M059J (cell line): ENCODE measurements at regions not wholly inside any gene's neighbourhood (a gene's known extent, or its start where the extent isn't known, plus 50 kb on each side); places are given as distances from the start of the nearest gene placed in this dataset.

Experiments used
- DNase-seq: peaks from one replicate; pipeline ENCODE4 v3.0.0-alpha.2; 2012; ENCODE audit warnings: low read depth

- no peak for DNase-seq
Measured at GRCh38 chr6:110033101-110033500, 55.0 kb downstream of the GPR6 start.

DNA sequence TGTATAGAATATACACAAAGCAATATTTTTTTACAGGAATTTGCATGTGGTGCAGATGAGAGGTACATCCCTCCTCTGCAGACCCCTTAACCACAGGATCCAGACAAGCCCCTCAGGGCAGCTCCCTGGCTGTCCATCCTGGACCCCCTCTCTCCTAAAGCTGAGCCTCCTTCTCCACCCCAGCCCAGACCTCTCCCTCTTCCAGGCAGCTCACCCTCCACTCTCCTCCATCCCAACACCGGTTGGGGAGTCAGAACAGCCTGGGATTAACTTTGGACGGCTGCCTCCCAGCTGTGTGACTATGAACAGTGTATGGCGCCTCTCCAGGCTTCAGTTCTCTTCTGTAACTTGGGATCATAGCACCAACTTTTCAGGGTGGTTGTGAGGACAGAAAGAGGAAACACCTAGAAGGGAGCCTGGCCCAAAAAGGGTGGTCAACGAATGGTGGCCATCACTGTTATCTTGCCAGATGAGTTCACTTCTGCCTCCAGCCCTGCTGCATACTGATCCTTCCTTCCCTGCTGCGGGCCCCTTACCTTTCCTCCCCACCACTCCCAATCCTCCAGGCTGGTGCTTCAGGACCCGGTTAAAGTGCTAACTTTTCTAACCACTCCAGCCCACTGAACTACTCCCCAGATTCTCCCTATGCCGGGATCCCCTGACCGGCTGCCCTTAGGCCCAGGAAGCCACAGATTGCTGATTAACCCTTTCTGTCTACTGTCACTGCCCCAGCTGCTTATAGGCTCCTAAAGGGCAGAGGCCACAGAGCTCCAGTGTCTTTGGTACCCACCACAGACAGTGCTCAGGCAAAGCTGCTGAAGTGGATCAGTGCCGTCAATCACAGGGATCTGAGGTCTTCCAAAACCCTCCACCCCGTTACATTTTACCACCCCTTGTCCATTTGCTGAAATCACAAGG, 55.9 kb downstream of the GPR6 start:
- no peak for DNase-seq

- DNase-seq, result no peak
Measured at GRCh38 chr6:110034667-110035036, 56.5 kb downstream of the GPR6 start.

DNA sequence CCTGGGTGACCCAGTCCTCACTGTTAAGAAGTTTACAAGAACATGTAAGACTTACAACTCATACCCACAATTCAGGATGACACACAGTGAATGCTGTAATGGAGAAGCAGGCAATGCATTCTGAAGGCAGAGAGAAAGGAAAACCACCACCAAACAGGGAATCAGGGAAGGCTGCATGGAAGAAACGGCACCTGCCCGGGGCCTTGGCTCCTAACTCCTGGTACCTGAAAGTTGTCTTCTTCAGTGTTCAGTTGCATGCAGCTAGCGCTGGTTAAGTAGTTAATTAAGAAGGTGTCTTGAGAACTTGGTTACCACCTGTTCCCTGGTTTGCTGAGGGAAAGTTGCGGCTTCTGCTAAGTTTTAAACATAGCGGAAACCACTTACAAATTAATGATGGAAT, 57.2 kb downstream of the GPR6 start:
- DNase-seq, result no peak

DNA sequence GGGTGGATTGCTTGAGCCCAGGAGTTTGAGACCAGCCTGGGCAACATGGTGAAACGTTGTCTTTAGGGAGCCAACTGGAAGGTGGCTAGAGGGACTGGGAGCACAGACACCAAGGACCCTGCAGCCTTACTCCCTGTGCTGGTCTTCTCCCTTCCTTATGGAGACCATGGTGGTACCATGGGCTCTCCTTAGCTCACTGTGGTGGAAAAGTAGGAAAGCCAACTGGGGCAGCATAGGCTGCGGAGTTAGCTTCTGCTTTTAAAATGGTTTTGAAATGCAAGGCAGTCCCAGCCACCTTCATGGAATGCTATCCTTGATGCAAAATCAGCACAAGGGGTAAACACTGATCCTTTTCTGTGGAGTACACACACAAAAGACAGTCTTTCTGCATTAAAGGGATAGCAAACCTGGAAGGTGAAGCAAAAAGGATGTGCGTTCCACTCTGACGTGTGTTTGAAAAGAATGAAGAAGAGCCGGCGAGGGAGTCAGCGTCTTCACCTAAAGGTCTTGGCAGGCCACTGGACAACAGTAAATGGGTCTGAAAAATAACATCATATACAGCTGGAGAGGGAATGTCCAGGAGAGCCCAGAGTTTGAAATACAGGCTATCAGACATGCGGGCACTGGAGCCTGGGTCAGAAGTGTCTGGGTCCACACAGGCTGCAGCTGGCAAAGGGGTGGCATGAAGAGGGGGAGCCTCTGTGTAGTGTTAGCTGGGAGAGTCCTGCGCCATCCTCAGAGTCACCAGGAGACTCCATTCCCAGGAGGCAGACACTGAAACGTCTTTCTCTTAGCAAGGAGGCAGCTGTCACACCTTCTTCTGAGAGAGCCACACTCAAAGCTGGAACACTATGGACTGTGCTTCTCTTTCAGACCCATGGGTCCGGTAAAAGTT, 58.5 kb downstream of the GPR6 start:
- DNase-seq, result no peak

DNA sequence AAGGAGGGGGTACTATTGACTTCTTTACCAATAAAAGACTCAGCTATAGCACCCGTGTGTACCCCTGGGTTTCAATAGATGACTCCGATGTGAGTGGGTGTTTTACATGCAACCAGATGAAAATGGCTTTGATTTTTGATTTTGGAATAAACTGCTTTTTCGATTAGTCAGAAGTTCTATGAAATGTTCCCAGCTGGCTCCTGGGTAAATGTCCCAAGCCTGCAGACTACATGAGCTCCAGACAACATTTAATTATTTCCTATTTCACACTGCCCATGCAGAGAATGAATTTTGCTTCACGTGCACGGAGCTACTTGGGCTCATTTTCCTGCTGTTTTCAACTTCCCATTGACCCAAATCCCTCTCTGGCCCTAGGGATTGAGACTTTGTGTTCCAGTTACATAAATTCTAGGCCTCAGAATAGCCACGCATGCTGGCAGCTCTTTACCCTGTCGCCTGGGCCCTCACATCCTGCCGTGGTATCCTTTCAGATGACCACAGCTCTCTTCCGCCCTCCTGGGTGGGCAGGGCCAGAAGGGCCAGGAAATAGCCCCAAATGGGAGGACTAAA, 59.7 kb downstream of the GPR6 start:
- DNase-seq, result no peak

GRCh38 chr6:110039364-110039980, 61.4 kb downstream of the GPR6 start:
- peak; percentile 84 for DNase-seq

GRCh38 chr6:110039981-110040383, 61.9 kb downstream of the GPR6 start:
- DNase-seq, result peak; percentile 37

DNA sequence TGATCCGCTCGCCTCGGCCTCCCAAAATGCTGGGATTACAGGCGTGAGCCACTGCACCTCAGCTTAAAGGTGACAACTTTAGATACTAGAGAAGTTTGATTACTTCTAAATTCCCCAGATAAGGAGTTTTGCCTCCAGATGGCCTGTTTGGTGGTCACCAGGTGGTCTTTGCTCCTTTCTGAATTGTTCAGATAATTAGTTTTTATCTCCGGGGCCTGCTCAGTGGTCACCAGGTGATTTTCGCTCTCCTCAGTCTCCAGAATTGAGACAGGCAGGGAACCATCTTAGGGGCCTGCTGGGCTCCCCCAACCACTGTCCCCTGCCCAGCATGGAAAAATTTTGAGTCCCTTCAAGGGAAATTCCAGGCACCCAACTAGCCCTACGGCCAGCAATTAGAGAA, 62.6 kb downstream of the GPR6 start:
- no peak for DNase-seq

GRCh38 chr6:110041126-110041525, 63.0 kb downstream of the GPR6 start:
- no peak for DNase-seq

DNA sequence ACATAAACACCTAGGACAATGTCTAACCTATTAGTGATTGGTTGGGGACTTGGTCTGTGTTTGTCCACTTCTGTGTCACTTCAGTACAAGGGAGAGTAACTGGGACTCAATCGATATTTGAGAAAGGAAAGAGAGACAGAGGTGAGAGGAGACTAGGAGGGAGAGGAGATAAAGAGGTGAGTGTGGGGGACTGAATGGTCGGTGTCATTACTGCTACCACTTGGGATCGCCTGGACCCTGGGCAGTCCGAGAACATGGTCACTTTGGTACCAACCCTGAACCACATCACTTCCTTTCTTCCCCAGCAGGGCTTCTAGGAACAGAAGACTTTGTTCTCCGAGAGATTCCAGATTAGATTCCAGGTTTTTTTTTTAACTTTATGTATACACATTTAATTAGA, 63.7 kb downstream of the GPR6 start:
- DNase-seq, result no peak

- DNase-seq, result peak; percentile 21
Measured at GRCh38 chr6:110042670-110043296, 64.7 kb downstream of the GPR6 start.

DNA sequence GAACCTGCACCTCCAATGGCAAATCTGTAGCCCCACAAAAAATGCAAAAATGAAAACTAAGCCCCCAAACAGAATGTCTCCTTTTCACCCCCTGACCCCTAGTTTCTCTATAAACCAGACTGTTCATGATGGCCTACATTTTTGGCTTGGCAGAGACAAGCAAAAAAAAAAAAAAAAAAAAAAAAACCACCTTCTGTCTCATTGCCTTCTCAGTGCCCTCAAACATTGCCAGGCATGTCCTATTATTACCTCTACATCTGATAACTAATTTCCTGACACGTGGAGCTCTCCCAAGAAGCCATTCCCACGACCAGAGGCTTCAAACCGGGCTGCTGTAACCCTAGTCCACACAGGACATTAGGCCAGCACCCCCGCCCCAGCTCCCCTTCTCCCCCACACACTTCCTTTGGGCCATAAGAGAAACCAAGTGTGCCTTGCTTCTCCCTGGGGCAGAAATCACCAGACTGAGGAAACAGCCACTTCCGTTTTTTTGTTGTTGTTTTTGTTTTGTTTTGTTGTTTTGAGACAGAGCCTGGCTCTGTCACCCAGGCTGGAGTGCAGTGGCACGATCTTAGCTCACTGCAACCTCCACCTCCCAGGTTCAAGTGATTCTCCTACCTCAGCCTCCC, 65.4 kb downstream of the GPR6 start:
- no peak for DNase-seq

- DNase-seq, result no peak
Measured at GRCh38 chr6:110044096-110044495, 66.0 kb downstream of the GPR6 start.

- no peak for DNase-seq
Measured at GRCh38 chr6:110044622-110045021, 66.5 kb downstream of the GPR6 start.

DNA sequence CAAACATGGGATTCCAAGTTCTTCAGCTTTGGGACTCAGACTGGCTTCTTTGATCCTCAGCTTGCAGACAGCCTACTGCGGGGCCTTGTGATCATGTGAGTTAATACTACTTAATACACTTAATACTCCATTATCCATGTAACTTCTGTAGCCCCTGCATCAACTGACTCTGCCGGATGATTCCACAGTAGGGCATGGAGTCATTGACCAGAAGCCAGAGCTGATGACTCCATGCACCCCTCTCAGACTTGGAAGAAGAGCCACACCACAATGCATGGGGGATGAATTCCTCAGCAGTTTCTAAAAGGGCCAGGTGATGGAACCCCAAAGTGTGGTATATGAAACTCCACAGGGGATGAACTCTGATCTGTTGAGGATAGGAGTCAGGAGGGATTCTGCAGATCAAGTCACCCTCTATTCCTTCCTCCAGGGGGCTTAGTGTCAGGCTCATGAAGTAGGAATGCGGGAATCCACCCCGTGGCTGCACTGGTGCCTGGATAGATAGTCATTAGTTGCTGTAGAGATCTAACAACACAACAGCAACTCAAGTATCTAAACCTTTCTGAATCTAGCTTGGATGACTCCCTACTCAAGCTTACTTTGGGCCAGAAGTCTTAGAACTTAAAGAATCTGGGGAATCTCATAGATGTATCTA, 70.2 kb downstream of the GPR6 start:
- DNase-seq, result peak; percentile 9

GRCh38 chr6:110049696-110050439, 71.8 kb downstream of the GPR6 start:
- DNase-seq, result no peak
